Colonic mucosa (tissue), 4 donors: ENCODE measurements at regions not wholly inside any gene's neighbourhood (a gene's known extent, or its start where the extent isn't known, plus 50 kb on each side); places are given as distances from the start of the nearest gene placed in this dataset.

ENCODE experiments used
- DNase-seq: peaks from one replicate; pipeline ENCODE4 v3.0.0-alpha.2; 2020
- H3K27ac ChIP-seq: fragments of 200-600 bp; one replicate; pipeline ENCODE4 v1.8.0; 2021
- H3K27me3 ChIP-seq: fragments of 200-600 bp; one replicate; pipeline ENCODE4 v1.8.0; 2021
- H3K36me3 ChIP-seq: fragments of 200-600 bp; one replicate; pipeline ENCODE4 v1.8.0; 2021
- H3K4me1 ChIP-seq: fragments of 200-600 bp; one replicate; pipeline ENCODE4 v1.8.0; 2021; ENCODE audit warnings: mild to moderate bottlenecking
- H3K4me3 ChIP-seq: fragments of 200-600 bp; one replicate; pipeline ENCODE4 v1.8.0; 2021
- H3K9ac ChIP-seq, 2 donors: one replicate each; pipeline ENCODE4 v1.7.0; 2013; ENCODE audit warnings: control low read depth in 2 of 2, low read depth in 2 of 2, low read length in 2 of 2
- H3K9me3 ChIP-seq: fragments of 200-600 bp; one replicate; pipeline ENCODE4 v1.8.0; 2021
- CTCF ChIP-seq: fragments of 200-600 bp; IDR thresholded peaks from one replicate; pipeline ENCODE4 v1.8.0; 2022; ENCODE audit warnings: antibody characterized with exemption, mild to moderate bottlenecking
- intact Hi-C: fragments of 100-400 bp; cut with DNase I; formaldehyde crosslinking; loops from one replicate; pipeline ENCODE4 v1.14.1; 2022
- donor health status: healthy.
- donor health status: DM: no; HTN: no; CAD: no.
- donor health status: DM: no; HTN: no; CAD: no.

- Histone ChIP-seq H3K4me3 (no peak overlapping the region), H3K4me1 (no peaks in the 10 kb centered on the region), H3K27ac (no peak overlapping the region), H3K36me3 (no peaks in the 10 kb centered on the region), H3K9me3 (no peaks in the 10 kb centered on the region), H3K27me3 (no peaks in the 10 kb centered on the region), H3K9ac (no peak overlapping the region)
- intact Hi-C loops = no loop called here
- TF ChIP-seq CTCF = no peak
- DNase-seq = peak; percentile 27
Observed at GRCh38 chr2:121052521-121052920, 232.5 kb downstream of the TFCP2L1 start.

DNA sequence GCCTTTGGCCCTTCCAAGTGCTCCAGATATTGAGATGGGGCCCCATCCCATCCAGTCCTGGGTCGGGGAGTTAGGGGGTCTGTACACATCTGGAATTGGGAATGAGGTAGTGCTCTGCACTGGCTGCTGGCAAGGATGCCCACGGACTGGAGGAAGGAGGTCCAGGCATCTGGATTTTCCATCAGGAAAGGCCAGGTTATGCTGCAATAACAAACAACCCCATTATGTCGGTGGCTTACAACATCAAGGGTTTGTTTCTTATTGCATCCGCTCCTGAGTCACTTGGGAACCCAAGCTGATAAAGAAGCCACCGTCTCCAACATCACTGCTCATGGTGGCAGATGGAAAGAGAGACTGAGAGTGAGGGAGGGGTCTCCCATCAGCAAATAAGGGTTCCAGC is 229.9 kb downstream of the TFCP2L1 start:
- no peaks in the 10 kb centered on the region for H3K27me3 ChIP-seq
- H3K27ac ChIP-seq = no peak overlapping the region
- H3K9ac ChIP-seq = no peak overlapping the region
- H3K4me3 ChIP-seq = no peak overlapping the region
- no peaks in the 10 kb centered on the region for H3K9me3 ChIP-seq
- intact Hi-C loops = no loop called here
- no peak for DNase-seq
- no peaks in the 10 kb centered on the region for H3K4me1 ChIP-seq
- TF ChIP-seq CTCF = no peak
- no peaks in the 10 kb centered on the region for H3K36me3 ChIP-seq

GRCh38 chr2:121055501-121055900 is 229.5 kb downstream of the TFCP2L1 start:
- no peak for DNase-seq
- H3K9ac ChIP-seq = no peak overlapping the region
- no peaks in the 10 kb centered on the region for H3K27me3 ChIP-seq
- H3K4me1 ChIP-seq = no peaks in the 10 kb centered on the region
- H3K9me3 ChIP-seq = no peaks in the 10 kb centered on the region
- no peaks in the 10 kb centered on the region for H3K36me3 ChIP-seq
- H3K27ac ChIP-seq = no peak overlapping the region
- H3K4me3 ChIP-seq = no peak overlapping the region
- no peak for TF ChIP-seq CTCF
- intact Hi-C loops = no loop called here

DNA sequence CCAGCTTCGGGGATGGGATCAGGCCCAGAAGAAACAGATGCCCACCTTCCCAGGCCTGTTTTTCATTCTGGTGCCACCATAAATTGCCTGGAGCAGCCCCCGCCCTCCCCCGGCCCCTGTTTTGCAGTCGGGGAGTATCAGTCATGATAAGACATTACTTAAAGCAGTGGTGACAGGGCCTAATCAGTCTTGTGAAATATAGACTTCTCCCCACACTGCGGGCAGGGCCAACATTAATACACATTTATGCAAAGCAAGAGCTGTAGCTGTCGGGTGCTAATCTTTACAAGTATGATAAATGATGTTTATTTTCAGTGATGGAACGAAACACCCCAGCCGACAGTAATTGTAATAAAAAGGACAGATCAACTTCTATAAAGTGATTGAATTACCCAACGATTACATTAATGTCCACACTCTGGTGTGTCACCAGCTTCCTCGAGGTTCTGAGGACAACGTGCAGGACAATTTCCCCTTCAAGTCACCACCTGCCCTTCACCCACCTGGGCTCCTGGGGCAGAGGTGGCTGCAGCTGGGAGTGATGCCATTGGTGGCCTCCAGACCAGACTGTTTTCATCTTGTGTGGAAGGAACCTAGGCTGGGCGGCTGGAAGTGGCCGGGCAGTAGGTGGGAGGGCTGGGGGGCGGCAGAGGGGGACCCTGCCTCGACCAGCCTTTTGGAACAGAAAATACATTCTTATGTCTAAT is 226.0 kb downstream of the TFCP2L1 start:
- intact Hi-C loops = no loop called here
- Histone ChIP-seq H3K27me3 (no peaks in the 10 kb centered on the region), H3K4me3 (no peak overlapping the region), H3K4me1 (no peaks in the 10 kb centered on the region), H3K36me3 (no peaks in the 10 kb centered on the region), H3K9me3 (no peaks in the 10 kb centered on the region), H3K9ac (no peak overlapping the region), H3K27ac (no peak overlapping the region)
- no peak for TF ChIP-seq CTCF
- no peak for DNase-seq

GRCh38 chr2:121059651-121060649 is 225.1 kb downstream of the TFCP2L1 start:
- no peaks in the 10 kb centered on the region for H3K4me1 ChIP-seq
- TF ChIP-seq CTCF = no peak
- H3K9me3 ChIP-seq = no peaks in the 10 kb centered on the region
- H3K27ac ChIP-seq = no peak overlapping the region
- H3K4me3 ChIP-seq = no peak overlapping the region
- no peaks in the 10 kb centered on the region for H3K27me3 ChIP-seq
- DNase-seq = no peak
- H3K36me3 ChIP-seq = no peaks in the 10 kb centered on the region
- no peak overlapping the region for H3K9ac ChIP-seq
- intact Hi-C loops = no loop called here
